Osteocyte (in vitro differentiated cells): ENCODE measurements at regions not wholly inside any gene's neighbourhood (a gene's known extent, or its start where the extent isn't known, plus 50 kb on each side); places are given as distances from the start of the nearest gene placed in this dataset.

Source experiments
- DNase-seq: peaks from one replicate; pipeline ENCODE4 v3.0.0; 2021; ENCODE audit warnings: mixed read lengths; ENCODE audit not compliant: unreplicated experiment; ENCODE audit errors: extremely low spot score
- H3K27ac Mint-ChIP-seq: one replicate; pipeline ENCODE4 v1.8.0; 2021; ENCODE audit warnings: mild to moderate bottlenecking, mixed read lengths; ENCODE audit not compliant: unreplicated experiment
- H3K27me3 Mint-ChIP-seq: one replicate; pipeline ENCODE4 v1.8.0; 2021; ENCODE audit warnings: mixed read lengths; ENCODE audit not compliant: unreplicated experiment
- H3K36me3 Mint-ChIP-seq: one replicate; pipeline ENCODE4 v1.8.0; 2021; ENCODE audit warnings: mixed read lengths; ENCODE audit not compliant: unreplicated experiment
- H3K4me1 Mint-ChIP-seq: one replicate; pipeline ENCODE4 v1.8.0; 2021; ENCODE audit warnings: mixed read lengths; ENCODE audit not compliant: unreplicated experiment
- H3K4me3 Mint-ChIP-seq: one replicate; pipeline ENCODE4 v1.8.0; 2021; ENCODE audit warnings: mild to moderate bottlenecking, moderate library complexity, mixed read lengths; ENCODE audit not compliant: unreplicated experiment
- H3K9me3 Mint-ChIP-seq: one replicate; pipeline ENCODE4 v1.8.0; 2021; ENCODE audit warnings: mixed read lengths; ENCODE audit not compliant: unreplicated experiment
- TF ChIP-seq, protein P1 (sequence below): fragments of 200-600 bp; sonication (generic); IDR thresholded peaks from 2 replicates; pipeline ENCODE4 v1.5.0; 2021; ENCODE audit warnings: antibody characterized with exemption, mild to moderate bottlenecking, moderate library complexity

- no peak overlapping the region for H3K4me3 Mint-ChIP-seq
- TF ChIP-seq, protein P1, sequence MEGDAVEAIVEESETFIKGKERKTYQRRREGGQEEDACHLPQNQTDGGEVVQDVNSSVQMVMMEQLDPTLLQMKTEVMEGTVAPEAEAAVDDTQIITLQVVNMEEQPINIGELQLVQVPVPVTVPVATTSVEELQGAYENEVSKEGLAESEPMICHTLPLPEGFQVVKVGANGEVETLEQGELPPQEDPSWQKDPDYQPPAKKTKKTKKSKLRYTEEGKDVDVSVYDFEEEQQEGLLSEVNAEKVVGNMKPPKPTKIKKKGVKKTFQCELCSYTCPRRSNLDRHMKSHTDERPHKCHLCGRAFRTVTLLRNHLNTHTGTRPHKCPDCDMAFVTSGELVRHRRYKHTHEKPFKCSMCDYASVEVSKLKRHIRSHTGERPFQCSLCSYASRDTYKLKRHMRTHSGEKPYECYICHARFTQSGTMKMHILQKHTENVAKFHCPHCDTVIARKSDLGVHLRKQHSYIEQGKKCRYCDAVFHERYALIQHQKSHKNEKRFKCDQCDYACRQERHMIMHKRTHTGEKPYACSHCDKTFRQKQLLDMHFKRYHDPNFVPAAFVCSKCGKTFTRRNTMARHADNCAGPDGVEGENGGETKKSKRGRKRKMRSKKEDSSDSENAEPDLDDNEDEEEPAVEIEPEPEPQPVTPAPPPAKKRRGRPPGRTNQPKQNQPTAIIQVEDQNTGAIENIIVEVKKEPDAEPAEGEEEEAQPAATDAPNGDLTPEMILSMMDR: no peak
- H3K9me3 Mint-ChIP-seq: no peaks in the 10 kb centered on the region
- peaks cover 2% of the 10 kb centered on the region for H3K4me1 Mint-ChIP-seq
- H3K27ac Mint-ChIP-seq: no peak overlapping the region
- H3K36me3 Mint-ChIP-seq: no peaks in the 10 kb centered on the region
- DNase-seq: no peak
- no peaks in the 10 kb centered on the region for H3K27me3 Mint-ChIP-seq
Observed at GRCh38 chr13:107715496-107715895, 499.8 kb downstream of the LIG4 start.

DNA sequence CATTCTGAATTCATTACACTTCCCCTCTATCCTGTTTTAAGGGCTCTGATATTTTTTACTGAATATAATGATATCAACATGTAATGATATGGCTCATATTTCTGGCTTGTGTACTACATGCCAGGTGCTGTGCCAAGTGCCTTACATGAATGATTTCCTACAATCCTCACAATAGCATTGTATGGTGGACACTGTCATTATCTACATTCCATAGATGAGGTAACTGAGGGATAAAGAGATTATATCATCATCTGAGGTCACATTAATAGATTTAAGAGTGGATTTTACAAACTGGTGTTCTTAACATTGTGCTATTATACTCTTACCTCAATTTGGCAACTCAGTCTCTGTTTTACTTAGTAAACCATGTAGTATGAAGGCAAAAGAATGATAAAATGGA is 502.0 kb downstream of the LIG4 start:
- no peaks in the 10 kb centered on the region for H3K36me3 Mint-ChIP-seq
- no peak for DNase-seq

GRCh38 chr13:107712145-107712860 is 503.0 kb downstream of the LIG4 start:
- Mint-ChIP-seq H3K9me3 (no peaks in the 10 kb centered on the region), H3K27ac (no peak overlapping the region)
- DNase-seq: no peak

More for the DNA sequence above, 502.0 kb downstream of the LIG4 start:
- Mint-ChIP-seq H3K27ac (no peak overlapping the region), H3K27me3 (no peaks in the 10 kb centered on the region), H3K9me3 (no peaks in the 10 kb centered on the region), H3K4me1 (peaks cover 2% of the 10 kb centered on the region), H3K4me3 (no peak overlapping the region)
- TF ChIP-seq, protein P1: no peak

DNA sequence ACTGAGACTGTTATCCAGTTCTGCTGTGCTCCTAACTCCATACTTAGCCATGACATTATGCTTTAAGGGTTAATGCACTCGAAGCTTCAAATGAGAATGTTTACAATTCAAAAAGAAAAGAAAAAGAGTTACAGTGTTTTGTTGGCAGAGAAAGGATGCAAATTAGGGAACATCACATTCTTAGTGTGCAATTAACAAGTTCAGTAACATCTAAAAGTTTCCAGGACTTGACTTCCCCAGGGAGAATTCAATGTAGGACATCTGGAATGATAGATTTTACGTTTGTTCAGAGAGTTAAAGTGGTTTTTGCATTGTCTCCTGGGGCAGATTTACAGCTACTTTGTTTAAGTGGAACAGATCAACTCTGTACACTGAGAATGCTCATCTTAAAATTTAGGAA is 525.2 kb downstream of the LIG4 start:
- no peak for DNase-seq
- no peaks in the 10 kb centered on the region for H3K9me3 Mint-ChIP-seq
- H3K27me3 Mint-ChIP-seq: no peaks in the 10 kb centered on the region
- TF ChIP-seq, protein P1: no peak
- H3K4me1 Mint-ChIP-seq: peaks cover 2% of the 10 kb centered on the region
- H3K27ac Mint-ChIP-seq: no peak overlapping the region
- no peak overlapping the region for H3K4me3 Mint-ChIP-seq
- no peaks in the 10 kb centered on the region for H3K36me3 Mint-ChIP-seq

More at GRCh38 chr13:107712145-107712860, 503.0 kb downstream of the LIG4 start:
- Mint-ChIP-seq H3K27me3 (no peaks in the 10 kb centered on the region), H3K4me1 (peaks cover 2% of the 10 kb centered on the region), H3K36me3 (no peaks in the 10 kb centered on the region), H3K4me3 (no peak overlapping the region)
- TF ChIP-seq, protein P1: no peak

GRCh38 chr13:107685876-107686275 is 529.5 kb downstream of the LIG4 start:
- no peaks in the 10 kb centered on the region for H3K9me3 Mint-ChIP-seq
- TF ChIP-seq, protein P1: no peak
- no peak overlapping the region for H3K27ac Mint-ChIP-seq
- no peaks in the 10 kb centered on the region for H3K27me3 Mint-ChIP-seq
- no peak for DNase-seq
- H3K4me1 Mint-ChIP-seq: peaks cover 2% of the 10 kb centered on the region
- H3K4me3 Mint-ChIP-seq: no peak overlapping the region
- H3K36me3 Mint-ChIP-seq: no peaks in the 10 kb centered on the region
